ENCODE measurements at regions not wholly inside any gene's neighbourhood (a gene's known extent, or its start where the extent isn't known, plus 50 kb on each side); places are given as distances from the start of the nearest gene placed in this dataset.

GRCh38 chr13:83197316-83197715, 685.0 kb downstream of the SLITRK1 start:
- TF ChIP-seq EZH2 (IDR thresholded peaks at IDR 0.05) (no peak), POLR2AphosphoS5 (IDR thresholded peaks at IDR 0.05; ENCODE audit: borderline replicate concordance, low read depth, low read length) (no peak), FOXP2 (optimal IDR thresholded peaks at IDR 0.05; ENCODE audit: control extremely low read depth, extremely low read length, insufficient read depth) (no peak)

Measured in SK-N-MC (cell line).